Breast epithelium (tissue), 3 donors: ENCODE measurements at regions not wholly inside any gene's neighbourhood (a gene's known extent, or its start where the extent isn't known, plus 50 kb on each side); places are given as distances from the start of the nearest gene placed in this dataset.

ENCODE experiments used
- POLR2A ChIP-seq: fragments of 450-650 bp; IDR thresholded peaks from one replicate; pipeline ENCODE4 v1.6.1; 2016; ENCODE audit warnings: antibody characterized with exemption, mild to moderate bottlenecking, moderate library complexity
- POLR2AphosphoS5 ChIP-seq, 3 donors: sonication (generic); formaldehyde crosslinking; IDR thresholded peaks; one replicate each; pipeline ENCODE4 v1.6.1; 2017; ENCODE audit warnings: antibody characterized with exemption in 3 of 3
- TF ChIP-seq, protein P1 (sequence below), 3 donors: fragments of 450-650 bp; IDR thresholded peaks; one replicate each; pipeline ENCODE4 v1.5.1; 2016 to 2017; ENCODE audit warnings: antibody characterized with exemption in 3 of 3, mild to moderate bottlenecking in 3 of 3, moderate library complexity in 3 of 3

DNA sequence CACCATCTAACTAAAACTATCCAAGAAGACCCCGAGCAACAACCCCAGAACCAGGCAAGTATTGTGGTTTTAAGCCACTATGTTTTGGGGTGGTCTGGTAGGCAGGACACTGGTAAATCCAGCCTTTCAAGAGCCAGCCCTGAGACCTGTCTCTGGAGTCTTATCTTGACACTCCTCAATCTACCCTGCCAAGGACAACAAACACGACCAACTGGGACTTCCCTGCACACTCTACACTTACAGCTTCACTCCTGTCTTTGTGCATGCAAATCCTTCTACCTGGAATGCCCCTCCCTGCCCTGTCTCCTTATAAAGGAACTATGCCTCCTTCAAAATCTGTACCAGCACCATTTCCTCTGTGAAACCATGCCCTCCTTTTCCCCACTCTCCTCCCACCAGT, 107.3 kb downstream of the RPL27A start:
- TF ChIP-seq, protein P1, sequence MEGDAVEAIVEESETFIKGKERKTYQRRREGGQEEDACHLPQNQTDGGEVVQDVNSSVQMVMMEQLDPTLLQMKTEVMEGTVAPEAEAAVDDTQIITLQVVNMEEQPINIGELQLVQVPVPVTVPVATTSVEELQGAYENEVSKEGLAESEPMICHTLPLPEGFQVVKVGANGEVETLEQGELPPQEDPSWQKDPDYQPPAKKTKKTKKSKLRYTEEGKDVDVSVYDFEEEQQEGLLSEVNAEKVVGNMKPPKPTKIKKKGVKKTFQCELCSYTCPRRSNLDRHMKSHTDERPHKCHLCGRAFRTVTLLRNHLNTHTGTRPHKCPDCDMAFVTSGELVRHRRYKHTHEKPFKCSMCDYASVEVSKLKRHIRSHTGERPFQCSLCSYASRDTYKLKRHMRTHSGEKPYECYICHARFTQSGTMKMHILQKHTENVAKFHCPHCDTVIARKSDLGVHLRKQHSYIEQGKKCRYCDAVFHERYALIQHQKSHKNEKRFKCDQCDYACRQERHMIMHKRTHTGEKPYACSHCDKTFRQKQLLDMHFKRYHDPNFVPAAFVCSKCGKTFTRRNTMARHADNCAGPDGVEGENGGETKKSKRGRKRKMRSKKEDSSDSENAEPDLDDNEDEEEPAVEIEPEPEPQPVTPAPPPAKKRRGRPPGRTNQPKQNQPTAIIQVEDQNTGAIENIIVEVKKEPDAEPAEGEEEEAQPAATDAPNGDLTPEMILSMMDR (IDR thresholded peaks at IDR 0.05), result no peak
- TF ChIP-seq POLR2A (no peak), POLR2AphosphoS5 (IDR thresholded peaks at IDR 0.05) (no peak)
